Ecto neural progenitor cell (in vitro differentiated cells): ENCODE measurements at regions not wholly inside any gene's neighbourhood (a gene's known extent, or its start where the extent isn't known, plus 50 kb on each side); places are given as distances from the start of the nearest gene placed in this dataset.
A peak's percentile ranks its signal among the peaks of the same experiment; 100 is the strongest.

Source experiments
- DNase-seq: peaks from one replicate; pipeline ENCODE4 v3.0.0-alpha.2; 2018; ENCODE audit warnings: low spot score

DNA sequence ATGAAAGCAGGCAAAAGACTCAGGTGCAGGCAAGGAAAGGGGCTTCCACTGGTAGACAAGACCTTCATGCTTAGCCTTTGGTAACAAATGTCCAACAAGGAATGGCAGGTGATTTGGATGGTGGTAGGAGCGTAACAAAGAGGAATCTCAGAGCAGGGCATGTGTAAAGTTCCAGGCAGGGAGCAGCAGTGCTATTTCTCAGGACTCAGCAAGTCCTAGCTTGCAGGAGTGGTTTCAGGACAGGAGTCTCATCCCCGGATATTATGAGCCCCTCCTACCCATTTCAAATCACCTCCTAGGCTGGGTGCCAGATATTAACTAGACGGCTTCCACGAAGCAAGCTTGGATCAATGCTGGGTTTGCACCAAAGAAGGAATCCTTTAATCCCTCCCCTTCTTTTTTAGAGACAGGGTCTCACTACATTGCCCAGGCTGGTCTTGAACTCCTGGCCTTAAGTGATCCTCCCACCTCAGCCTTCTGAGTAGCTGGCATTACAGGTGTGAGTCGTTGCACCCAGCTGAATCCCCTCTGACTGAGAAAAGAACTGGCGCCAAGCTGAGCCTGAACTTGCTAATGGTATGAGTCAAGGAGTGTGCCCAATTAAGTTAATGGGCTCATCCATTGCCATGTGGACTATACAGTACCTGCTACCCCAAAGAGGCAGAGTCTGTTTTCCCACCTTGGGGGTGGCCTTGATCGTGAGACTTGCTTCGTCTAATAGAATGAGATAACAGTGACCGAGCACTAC lies 190.3 kb downstream of the ARL4C start:
- no peak for DNase-seq

- no peak for DNase-seq
Observed at GRCh38 chr2:234305846-234306245, 191.0 kb downstream of the ARL4C start.

DNA sequence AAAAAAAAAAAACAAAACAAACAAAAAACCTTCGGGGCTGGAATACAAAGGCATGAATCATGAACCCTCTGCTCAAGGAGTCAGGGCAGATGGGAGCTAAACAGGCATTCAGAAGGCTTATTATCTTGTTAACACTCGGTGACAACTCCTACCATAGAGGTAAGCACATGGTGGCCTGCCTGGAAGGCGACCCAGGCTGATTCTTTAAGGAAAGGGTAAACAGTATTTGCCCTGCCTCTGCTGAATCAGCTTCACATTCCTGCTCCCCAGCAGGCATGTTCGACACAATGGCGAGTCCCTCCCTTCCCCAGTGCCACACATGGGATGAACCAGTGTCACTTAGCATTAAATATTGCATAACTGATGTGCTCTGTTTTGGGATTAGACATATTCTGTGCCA lies 191.9 kb downstream of the ARL4C start:
- no peak for DNase-seq

GRCh38 chr2:234302664-234302991 lies 194.3 kb downstream of the ARL4C start:
- DNase-seq: no peak

DNA sequence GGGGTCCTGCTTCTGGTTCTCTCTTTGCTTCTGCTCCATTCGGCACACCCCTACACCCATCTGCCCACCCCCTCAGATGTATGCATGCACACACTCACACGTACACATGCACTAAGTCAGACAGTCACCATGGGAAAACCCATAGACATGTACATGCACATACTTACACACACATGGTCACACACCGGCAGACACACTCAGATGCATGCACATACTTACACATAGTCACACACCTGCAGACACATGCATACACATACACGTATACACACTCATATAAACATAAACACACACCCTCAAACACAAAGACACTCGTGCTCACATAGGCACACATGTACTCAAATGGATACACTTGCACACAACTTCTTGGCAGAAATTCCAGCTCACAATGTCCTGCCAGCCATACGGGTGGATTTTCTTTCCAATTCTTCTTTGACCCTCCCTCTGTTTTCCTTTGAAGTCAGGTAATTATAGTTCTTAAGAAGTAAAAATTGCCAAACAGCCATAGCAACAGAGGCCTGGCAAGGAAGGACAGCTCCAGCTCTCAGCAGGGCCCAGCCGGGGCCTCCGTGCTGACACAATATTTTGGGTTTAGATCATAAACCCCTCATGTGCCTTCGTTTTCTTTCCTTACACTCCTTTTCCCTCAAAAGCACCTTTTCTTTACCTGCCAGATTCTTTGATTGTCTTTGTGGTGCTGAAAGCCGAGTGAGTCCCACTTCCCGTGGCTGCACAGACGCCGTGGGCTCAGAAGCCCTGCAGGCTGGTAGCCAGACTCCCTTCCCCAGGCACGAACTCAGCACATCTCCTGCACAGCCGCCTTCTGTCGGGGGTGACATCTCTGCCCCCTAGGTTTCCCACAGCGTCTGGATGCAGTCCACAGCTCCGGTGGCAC lies 195.7 kb downstream of the ARL4C start:
- no peak for DNase-seq

- no peak for DNase-seq
Observed at GRCh38 chr2:234300391-234300925, 196.4 kb downstream of the ARL4C start.

DNA sequence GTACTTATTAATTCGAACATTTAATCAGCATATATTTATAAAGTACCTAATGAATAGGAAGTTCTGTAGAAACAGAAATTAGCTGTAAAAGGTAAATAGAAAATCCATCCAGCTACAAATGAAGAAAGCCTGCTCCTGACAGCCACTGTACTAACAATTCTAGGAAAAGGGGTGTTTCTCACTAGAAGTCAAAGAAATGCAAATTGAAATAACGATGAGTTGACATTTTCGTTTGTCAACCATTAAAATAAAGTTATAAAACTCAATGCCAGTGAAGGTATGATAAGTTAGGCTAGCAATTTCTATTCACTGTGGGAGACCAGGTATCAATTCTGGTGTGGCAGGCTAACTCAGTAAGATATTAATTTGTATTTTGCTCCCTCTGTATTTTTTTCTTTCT lies 198.0 kb downstream of the ARL4C start:
- DNase-seq: no peak

DNA sequence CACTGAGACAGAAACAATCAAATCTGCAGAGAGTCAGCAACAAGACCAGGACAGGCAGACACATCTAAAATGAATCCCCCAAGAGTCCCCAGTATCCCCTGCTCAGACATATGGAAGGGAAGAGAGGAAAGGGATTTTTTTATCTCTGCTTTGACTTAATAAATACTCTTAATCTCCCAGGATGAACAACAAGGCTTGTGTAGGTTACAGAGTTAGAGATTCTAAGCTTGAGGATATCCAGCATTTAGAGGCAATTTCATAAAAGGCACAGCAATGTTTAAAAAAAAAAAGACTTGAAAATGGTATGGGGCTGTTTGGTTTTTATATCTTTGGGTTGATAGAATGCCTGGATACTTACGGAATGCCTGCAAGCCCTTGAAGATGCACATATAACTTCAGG lies 199.9 kb downstream of the ARL4C start:
- DNase-seq: no peak

- no peak for DNase-seq
Observed at GRCh38 chr2:234293973-234294372, 202.9 kb downstream of the ARL4C start.

DNA sequence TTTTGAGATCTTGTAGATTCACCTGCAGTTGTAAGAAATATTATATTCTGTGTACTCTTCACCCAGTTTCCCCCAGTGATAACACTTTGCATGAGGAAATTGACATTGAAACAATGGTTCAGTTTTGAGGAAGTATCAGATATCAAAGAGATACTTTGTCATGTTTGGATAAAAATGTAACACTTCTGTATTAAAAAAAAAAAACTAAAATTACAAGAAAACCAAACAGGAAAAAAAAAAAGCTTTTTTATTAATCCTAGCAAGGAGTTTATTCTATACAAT lies 204.0 kb downstream of the ARL4C start:
- no peak for DNase-seq

DNA sequence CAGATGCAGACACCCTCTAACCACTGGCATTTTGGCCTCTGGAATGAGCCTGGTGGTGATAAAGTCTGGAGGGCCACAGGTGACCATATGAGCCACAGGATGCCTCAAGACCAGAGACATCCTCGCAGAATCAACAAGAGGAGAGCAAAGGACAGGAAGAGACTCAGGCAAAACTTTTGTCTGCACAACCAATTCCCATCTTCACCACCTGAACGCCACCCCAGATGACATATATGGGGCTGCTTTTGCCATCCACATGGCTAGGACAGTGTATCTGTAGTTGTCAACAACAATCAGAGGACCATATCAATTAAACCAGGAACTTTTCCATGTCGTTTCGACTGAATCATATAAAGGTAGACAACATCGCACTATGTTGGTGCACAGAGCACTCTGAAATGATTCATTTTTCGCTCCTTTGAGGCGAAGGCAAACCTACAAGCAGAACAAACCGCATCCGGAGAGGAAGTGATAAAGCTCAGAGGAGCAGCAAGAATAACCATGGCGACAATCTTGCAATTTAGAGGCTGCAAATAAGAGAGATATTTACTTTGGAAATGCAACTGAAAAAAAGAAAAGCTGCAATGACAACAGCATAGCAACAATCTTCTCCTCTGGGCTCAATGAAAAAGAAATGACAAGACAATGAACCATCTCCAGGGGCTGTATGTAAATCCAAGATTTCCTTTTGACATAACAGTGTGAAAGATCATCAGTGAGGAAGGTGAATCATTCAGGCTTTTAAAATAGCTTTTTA lies 204.5 kb downstream of the ARL4C start:
- DNase-seq: no peak

GRCh38 chr2:234291765-234292204 lies 205.1 kb downstream of the ARL4C start:
- DNase-seq: no peak

- no peak for DNase-seq
Observed at GRCh38 chr2:234290671-234291070, 206.2 kb downstream of the ARL4C start.

- no peak for DNase-seq
Observed at GRCh38 chr2:234289834-234290590, 206.9 kb downstream of the ARL4C start.

- DNase-seq: peak; percentile 84
Observed at GRCh38 chr2:234288974-234289455, 207.9 kb downstream of the ARL4C start.

DNA sequence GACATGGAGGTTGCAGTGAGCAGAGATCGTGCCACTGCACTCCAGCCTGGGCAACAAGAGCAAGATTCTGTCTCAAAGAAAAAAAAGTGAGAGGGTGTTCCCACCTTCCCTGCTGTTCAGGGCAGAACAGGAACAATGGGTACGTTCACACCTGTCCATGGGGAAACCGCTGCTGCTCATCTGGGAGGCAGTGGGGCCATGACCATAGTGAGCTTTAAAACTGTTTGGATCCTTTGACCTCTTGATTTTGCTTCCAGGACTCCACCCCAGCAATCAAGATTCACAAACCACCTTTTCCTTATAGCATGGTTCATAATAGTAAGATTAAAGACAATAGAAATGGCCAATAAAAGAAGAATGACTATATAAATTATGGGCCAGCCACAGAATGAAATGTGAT lies 209.2 kb downstream of the ARL4C start:
- no peak for DNase-seq

DNA sequence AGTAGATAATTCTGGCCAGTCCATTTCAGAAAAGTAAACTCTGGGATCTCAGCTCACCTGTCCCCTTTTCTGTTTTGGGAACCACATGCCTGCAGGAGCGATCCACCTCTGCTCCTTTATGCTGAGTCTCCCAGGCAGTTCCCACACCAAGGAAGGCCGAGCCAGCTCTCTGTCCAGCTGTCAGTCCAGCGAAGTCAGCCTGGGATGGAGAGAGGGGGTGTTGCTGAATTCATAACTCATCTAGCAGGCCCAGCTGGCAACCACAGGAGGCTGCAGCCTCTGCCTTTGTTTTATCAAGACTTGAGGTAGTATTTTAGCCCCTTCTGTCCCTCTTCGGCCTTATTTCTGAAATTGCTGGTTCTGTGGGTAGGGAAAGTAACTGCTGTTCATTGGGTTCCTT lies 209.9 kb downstream of the ARL4C start:
- no peak for DNase-seq

DNA sequence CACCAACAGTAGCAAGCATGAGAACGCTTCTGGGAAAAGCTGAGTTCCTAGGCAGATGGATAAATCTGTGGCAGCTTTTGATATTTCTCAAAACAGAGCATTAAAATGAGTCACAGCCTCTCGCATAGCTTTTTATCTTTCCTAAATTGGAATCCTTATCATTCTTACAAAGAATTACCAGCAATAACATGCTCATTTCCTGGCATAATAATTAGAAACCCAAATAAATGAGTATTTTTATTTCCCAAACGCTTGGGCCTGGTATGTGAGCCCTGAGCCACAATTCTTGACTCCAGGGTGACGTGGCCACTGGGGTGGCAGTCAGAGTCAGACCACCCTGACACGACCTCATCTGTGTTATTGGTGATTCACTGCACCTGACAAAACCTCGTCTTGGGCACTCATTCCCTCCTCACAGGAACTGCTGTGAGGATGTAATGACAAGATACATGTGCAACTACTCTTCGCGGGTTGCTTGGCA lies 210.7 kb downstream of the ARL4C start:
- DNase-seq: no peak

DNA sequence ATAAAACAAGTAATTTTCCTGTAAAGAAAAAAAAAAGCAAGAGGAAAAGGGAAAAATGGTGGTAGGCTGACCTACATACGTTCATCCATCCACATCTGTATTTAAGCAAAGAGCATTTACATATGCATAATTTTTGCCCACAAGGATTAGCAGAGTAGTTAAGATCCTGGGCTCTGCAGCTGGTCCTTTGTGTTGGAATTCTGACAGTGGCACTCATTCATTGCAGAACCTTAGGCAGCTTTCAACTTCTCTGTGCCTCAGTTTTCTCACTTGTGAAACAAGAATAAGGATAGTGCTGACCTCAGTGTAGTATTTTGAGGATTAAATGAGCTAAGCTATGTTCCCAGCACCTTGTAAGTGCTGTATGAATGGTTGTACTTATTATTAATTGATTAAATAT lies 211.3 kb downstream of the ARL4C start:
- DNase-seq: no peak

- no peak for DNase-seq
Observed at GRCh38 chr2:234279637-234280036, 217.2 kb downstream of the ARL4C start.

GRCh38 chr2:234278556-234279255 lies 218.2 kb downstream of the ARL4C start:
- no peak for DNase-seq
